ENCODE measurements at regions not wholly inside any gene's neighbourhood (a gene's known extent, or its start where the extent isn't known, plus 50 kb on each side); places are given as distances from the start of the nearest gene placed in this dataset.

DNA sequence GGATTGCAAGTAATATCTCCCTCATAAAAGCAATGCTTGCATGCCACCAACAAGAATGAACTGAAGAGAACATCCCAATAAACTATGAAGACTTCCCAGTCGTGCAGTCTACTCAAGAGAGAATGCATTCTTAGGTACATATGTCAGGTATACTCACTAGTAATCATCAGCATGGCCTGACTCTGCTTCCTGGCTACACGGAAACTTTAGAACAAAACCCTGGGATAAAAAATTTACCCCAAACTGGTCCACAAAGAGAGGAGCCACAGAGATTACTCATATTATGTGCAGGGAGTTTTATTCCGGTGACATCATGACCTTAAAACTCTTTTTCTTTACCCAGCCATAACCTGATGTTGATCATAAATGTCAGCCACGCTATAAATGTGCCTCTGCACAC is 57.5 kb upstream of the PAPPA start:
- TF ChIP-seq POLR2A (IDR thresholded peaks at IDR 0.05) = no peak
- TF ChIP-seq CTCF (IDR thresholded peaks at IDR 0.05) = no peak
